ENCODE measurements at regions not wholly inside any gene's neighbourhood (a gene's known extent, or its start where the extent isn't known, plus 50 kb on each side); places are given as distances from the start of the nearest gene placed in this dataset.

- TF ChIP-seq CTCF (IDR thresholded peaks at IDR 0.05; ENCODE audit: low read length) (no peak), EZH2 (IDR thresholded peaks at IDR 0.05; ENCODE audit: borderline replicate concordance, low read length) (no peak)
Measured at GRCh38 chr6:126944512-126944911, 174.0 kb upstream of the RSPO3 start.

Data from OCI-LY1 (cell line).